PC-9 (cell line): ENCODE measurements at regions not wholly inside any gene's neighbourhood (a gene's known extent, or its start where the extent isn't known, plus 50 kb on each side); places are given as distances from the start of the nearest gene placed in this dataset.
"Not testable (repeated sequence)": the region's sequence is repeated elsewhere in the genome, so short reads cannot be mapped to it uniquely, and the experiment has no call there.

Source experiments
- CTCF ChIP-seq: fragments of 200-600 bp; sonication (generic); conservative IDR thresholded peaks from 2 replicates; pipeline ENCODE4 v1.6.1; 2017; ENCODE audit warnings: mixed run types, antibody characterized with exemption, mild to moderate bottlenecking, moderate library complexity
- EZH2 ChIP-seq: fragments of 200-600 bp; sonication (generic); IDR thresholded peaks from 2 replicates; pipeline ENCODE4 v1.8.0; 2017; ENCODE audit warnings: antibody characterized with exemption, low read depth

GRCh38 chr9:63344408-63344807 is 1940.6 kb downstream of the FOXD4L5 start:
- TF ChIP-seq CTCF, EZH2: not testable (repeated sequence)
